OCI-LY1 (cell line): ENCODE measurements at regions not wholly inside any gene's neighbourhood (a gene's known extent, or its start where the extent isn't known, plus 50 kb on each side); places are given as distances from the start of the nearest gene placed in this dataset.

Experiments used
- H2AFZ ChIP-seq: fragments of 200-600 bp; sonication (generic), shearing (Covaris generic); 2 replicates; pipeline ENCODE4 v1.6.0; 2014; ENCODE audit warnings: antibody characterized with exemption, mild to moderate bottlenecking, low read length
- H3F3A ChIP-seq: fragments of 200-600 bp; sonication (generic), shearing (Covaris generic); 2 replicates; pipeline ENCODE4 v1.6.0; 2014; ENCODE audit warnings: mild to moderate bottlenecking, antibody characterized with exemption, low read length, moderate library complexity; ENCODE audit not compliant: insufficient read depth
- H3K27ac ChIP-seq: fragments of 200-600 bp; sonication (generic); 2 replicates; pipeline ENCODE4 v1.5.1; 2014; ENCODE audit warnings: low read length, mixed run types, mild to moderate bottlenecking, low read depth; ENCODE audit not compliant: poor library complexity, severe bottlenecking
- H3K27me3 ChIP-seq: fragments of 200-600 bp; sonication (generic); 2 replicates; pipeline ENCODE4 v1.6.0; 2014; ENCODE audit warnings: antibody characterized with exemption, mild to moderate bottlenecking, low read length, moderate library complexity; ENCODE audit not compliant: insufficient read depth
- H3K36me3 ChIP-seq: fragments of 200-600 bp; sonication (generic); 2 replicates; pipeline ENCODE4 v1.6.1; 2014; ENCODE audit warnings: mild to moderate bottlenecking, antibody characterized with exemption, low read length, moderate library complexity, mixed read lengths; ENCODE audit not compliant: insufficient read depth
- H3K4me1 ChIP-seq: fragments of 200-600 bp; sonication (generic); 2 replicates; pipeline ENCODE4 v1.5.1; 2014; ENCODE audit warnings: mild to moderate bottlenecking, low read length, moderate library complexity; ENCODE audit not compliant: insufficient read depth, severe bottlenecking
- H3K4me2 ChIP-seq: fragments of 200-600 bp; sonication (generic), shearing (Covaris generic); 2 replicates; pipeline ENCODE4 v1.6.1; 2014; ENCODE audit warnings: low read length
- H3K4me3 ChIP-seq: fragments of 200-600 bp; sonication (generic); 2 replicates; pipeline ENCODE4 v1.5.1; 2014; ENCODE audit warnings: low read length, low read depth, mild to moderate bottlenecking, mixed read lengths; ENCODE audit not compliant: poor library complexity, severe bottlenecking
- H3K79me2 ChIP-seq: fragments of 200-600 bp; shearing (Covaris generic); 2 replicates; pipeline ENCODE4 v1.6.1; 2016; ENCODE audit warnings: mixed run types, low read length, mixed read lengths; ENCODE audit not compliant: insufficient read depth
- H3K9ac ChIP-seq: fragments of 200-600 bp; sonication (generic), shearing (Covaris generic); 2 replicates; pipeline ENCODE4 v1.6.1; 2014; ENCODE audit warnings: mild to moderate bottlenecking, low read length, mixed read lengths
- H3K9me2 ChIP-seq: fragments of 200-600 bp; sonication (generic), shearing (Covaris generic); 2 replicates; pipeline ENCODE4 v1.6.1; 2014; ENCODE audit warnings: low read depth, mild to moderate bottlenecking, low read length, mixed read lengths
- H3K9me3 ChIP-seq: fragments of 200-600 bp; shearing (Covaris generic); 2 replicates; pipeline ENCODE4 v1.6.1; 2014; ENCODE audit warnings: low read length, mixed read lengths
- H4K20me1 ChIP-seq: fragments of 200-600 bp; sonication (generic), shearing (Covaris generic); 2 replicates; pipeline ENCODE4 v1.6.0; 2016; ENCODE audit warnings: mild to moderate bottlenecking, low read length; ENCODE audit not compliant: insufficient read depth
- EZH2 ChIP-seq: fragments of 200-600 bp; sonication (generic), shearing (Covaris generic); IDR thresholded peaks from 2 replicates; pipeline ENCODE4 v1.8.0; 2017; ENCODE audit warnings: borderline replicate concordance, mixed run types, mild to moderate bottlenecking, antibody characterized with exemption, low read length, moderate library complexity, mixed read lengths
- TF ChIP-seq, protein P1 (sequence below): fragments of 200-600 bp; sonication (generic), shearing (Covaris generic); IDR thresholded peaks from 2 replicates; pipeline ENCODE4 v1.5.1; 2017; ENCODE audit warnings: mild to moderate bottlenecking, antibody characterized with exemption, low read length, moderate library complexity, mixed read lengths

DNA sequence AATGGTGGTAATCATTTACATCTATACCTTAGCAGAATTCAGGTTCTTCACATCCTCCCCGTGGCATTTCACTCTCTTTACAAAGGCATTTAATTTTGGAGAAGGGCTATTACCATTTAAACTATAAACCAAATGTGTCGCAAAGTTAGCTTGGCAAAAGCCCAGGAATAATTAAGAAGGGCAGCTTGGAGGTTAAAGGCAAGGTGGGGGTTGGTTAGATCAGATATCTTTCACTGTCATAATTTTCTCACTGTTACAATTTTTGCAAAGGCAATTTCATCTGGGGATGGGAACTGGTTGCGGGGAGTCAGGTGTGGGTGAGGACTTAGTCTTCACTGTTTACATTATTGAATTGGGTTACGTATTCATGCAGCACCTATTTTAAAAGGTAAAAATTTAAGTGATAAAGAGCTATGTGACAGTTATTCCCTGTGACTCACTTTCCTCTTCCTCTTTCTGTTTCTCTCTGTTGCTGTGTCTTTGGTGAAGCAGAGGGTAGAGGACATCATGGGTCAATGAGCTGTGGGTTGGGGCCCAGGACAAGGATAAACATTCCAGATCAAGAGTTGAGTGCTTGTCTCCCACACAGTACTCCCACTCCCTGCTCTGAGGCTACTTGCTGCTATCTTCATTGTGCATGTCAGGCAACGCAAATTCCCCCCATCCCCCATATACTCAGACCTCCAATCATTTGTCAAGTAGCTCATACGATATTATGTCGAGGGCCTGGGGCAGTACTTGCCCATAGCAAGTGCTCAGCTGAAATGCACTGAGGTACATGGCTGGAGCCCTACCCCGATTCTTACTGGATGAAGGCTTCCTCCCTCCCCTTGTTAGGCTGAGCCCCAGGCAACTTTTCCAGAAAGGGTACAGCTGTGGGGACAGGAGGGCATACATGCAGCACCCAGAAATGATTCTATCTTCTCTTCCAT lies 223.1 kb upstream of the MYLIP start:
- Histone ChIP-seq H3K9me3 (no peaks in the 10 kb centered on the region), H2AFZ (peak overlapping the region; percentile 90), H3K9ac (peak overlapping the region; percentile 42; the same call in 1 of the 2 replicates)

DNA sequence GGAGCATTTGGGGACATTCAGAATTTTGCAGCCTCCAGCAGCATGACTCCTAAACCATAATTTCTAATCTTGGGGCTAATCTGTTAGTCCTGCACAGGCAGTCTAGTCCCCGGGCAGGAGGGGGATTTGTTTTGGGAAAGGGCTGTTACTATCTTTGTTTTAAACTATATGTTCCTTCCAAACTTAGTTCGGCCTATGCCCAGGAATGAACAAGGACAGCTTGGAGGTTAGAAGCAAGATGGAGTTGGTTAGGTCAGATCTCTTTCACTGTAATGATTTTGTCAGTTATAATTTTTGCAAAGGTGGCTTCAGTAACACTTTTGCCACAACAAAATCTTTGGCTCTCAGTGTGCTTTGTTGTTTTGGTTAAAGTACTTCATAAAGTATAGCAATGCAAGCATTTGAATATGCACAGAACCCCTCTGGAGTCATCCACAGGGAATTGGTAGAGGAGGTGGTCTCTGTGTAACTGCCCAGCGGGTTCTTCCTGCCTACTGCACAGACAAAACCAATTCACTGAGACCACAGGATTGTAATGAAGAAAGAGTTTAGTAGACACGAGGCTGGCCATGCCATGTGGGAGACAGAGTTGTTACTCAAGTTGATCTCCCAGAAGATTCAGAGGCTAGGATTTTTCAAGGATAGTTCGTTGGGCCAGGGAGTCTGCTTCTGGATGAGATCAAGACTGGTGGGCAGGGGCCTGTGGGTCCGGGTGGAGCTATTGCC lies 224.1 kb upstream of the MYLIP start:
- Histone ChIP-seq H3K27me3 (no peaks in the 10 kb centered on the region), H3K36me3 (no peaks in the 10 kb centered on the region), H3K4me1 (peaks cover 79% of the 10 kb centered on the region), H3K4me3 (no peak overlapping the region), H4K20me1 (no peaks in the 10 kb centered on the region), H3K79me2 (no peaks in the 10 kb centered on the region), H2AFZ (peak overlapping the region; percentile 90), H3K9me3 (no peaks in the 10 kb centered on the region), H3K9ac (peak overlapping the region; percentile 42; the same call in 1 of the 2 replicates), H3F3A (no peaks in the 10 kb centered on the region; the same call in 1 of the 2 replicates), H3K27ac (peak overlapping the region; percentile 62), H3K4me2 (peak overlapping the region; percentile 1), H3K9me2 (no peaks in the 10 kb centered on the region)
- no peak for TF ChIP-seq EZH2
- TF ChIP-seq, protein P1, sequence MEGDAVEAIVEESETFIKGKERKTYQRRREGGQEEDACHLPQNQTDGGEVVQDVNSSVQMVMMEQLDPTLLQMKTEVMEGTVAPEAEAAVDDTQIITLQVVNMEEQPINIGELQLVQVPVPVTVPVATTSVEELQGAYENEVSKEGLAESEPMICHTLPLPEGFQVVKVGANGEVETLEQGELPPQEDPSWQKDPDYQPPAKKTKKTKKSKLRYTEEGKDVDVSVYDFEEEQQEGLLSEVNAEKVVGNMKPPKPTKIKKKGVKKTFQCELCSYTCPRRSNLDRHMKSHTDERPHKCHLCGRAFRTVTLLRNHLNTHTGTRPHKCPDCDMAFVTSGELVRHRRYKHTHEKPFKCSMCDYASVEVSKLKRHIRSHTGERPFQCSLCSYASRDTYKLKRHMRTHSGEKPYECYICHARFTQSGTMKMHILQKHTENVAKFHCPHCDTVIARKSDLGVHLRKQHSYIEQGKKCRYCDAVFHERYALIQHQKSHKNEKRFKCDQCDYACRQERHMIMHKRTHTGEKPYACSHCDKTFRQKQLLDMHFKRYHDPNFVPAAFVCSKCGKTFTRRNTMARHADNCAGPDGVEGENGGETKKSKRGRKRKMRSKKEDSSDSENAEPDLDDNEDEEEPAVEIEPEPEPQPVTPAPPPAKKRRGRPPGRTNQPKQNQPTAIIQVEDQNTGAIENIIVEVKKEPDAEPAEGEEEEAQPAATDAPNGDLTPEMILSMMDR = no peak

More for the DNA sequence above, 223.1 kb upstream of the MYLIP start:
- Histone ChIP-seq H3K79me2 (no peaks in the 10 kb centered on the region), H3K4me1 (peaks cover 70% of the 10 kb centered on the region), H3K36me3 (no peaks in the 10 kb centered on the region), H3K27ac (peak overlapping the region; percentile 62), H4K20me1 (no peaks in the 10 kb centered on the region), H3K9me2 (no peaks in the 10 kb centered on the region), H3K4me3 (no peak overlapping the region), H3F3A (no peaks in the 10 kb centered on the region; the same call in 1 of the 2 replicates), H3K4me2 (peak overlapping the region; percentile 1; the same call in 1 of the 2 replicates), H3K27me3 (no peaks in the 10 kb centered on the region)
- TF ChIP-seq, protein P1 = no peak
- no peak for TF ChIP-seq EZH2

DNA sequence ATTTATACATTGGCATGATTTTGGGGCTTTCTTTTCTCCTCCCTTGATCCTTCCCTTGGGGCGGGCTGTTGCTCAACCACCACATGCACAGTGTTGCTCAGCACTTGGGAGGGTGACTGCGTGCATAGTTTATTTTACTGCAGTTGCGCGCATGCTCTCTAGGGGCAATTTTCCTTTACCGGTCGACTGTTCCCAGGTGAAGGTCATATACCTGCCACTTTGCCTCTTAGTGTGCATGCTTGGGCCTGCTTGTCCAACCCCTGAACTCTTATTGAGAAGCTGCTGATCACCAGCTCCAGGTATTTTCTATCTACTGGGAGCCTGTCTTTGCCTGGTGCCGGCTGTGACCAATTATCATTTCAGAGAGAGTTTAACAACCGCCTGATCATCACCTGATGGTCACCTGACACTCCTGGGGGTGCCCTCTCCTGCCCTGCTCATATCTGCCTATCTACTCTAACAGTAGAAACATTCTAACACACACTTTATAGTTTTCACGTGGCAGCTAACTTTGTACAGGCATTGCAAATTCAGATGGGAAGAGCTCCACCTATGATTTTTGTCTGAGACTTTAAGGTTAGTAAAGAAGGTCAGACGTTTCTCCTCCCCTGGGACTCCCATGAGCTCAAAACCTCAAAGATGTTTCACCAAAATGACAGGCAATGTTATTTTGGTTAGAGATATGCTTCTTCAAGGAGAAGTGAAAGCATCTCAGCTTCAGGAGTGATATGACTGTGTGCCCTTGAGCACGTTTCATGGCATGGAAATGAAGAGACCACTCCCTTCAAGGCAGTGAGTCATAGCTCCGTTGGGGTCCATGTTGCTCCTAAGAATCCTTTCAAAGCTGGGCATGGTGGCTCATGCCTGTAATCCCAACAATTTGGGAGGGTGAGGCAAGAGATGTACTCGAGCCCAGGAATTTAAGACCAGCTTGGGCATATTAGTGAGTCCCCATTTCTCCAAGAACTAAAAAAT lies 227.5 kb upstream of the MYLIP start:
- Histone ChIP-seq H3K79me2 (no peaks in the 10 kb centered on the region), H3K4me2 (peak overlapping the region; percentile 67), H3K9ac (peak overlapping the region; percentile 53), H4K20me1 (no peaks in the 10 kb centered on the region), H3K27me3 (no peaks in the 10 kb centered on the region), H3K9me3 (no peaks in the 10 kb centered on the region), H3K4me1 (peaks cover 66% of the 10 kb centered on the region), H3F3A (no peaks in the 10 kb centered on the region; the same call in 1 of the 2 replicates), H2AFZ (peak overlapping the region; percentile 23), H3K4me3 (peak overlapping the region; percentile 41), H3K27ac (peak overlapping the region; percentile 98), H3K9me2 (no peaks in the 10 kb centered on the region), H3K36me3 (no peaks in the 10 kb centered on the region)
- no peak for TF ChIP-seq EZH2
- TF ChIP-seq, protein P1 = no peak; the same call in 1 of the 2 replicates
